ENCODE measurements at regions not wholly inside any gene's neighbourhood (a gene's known extent, or its start where the extent isn't known, plus 50 kb on each side); places are given as distances from the start of the nearest gene placed in this dataset.

DNA sequence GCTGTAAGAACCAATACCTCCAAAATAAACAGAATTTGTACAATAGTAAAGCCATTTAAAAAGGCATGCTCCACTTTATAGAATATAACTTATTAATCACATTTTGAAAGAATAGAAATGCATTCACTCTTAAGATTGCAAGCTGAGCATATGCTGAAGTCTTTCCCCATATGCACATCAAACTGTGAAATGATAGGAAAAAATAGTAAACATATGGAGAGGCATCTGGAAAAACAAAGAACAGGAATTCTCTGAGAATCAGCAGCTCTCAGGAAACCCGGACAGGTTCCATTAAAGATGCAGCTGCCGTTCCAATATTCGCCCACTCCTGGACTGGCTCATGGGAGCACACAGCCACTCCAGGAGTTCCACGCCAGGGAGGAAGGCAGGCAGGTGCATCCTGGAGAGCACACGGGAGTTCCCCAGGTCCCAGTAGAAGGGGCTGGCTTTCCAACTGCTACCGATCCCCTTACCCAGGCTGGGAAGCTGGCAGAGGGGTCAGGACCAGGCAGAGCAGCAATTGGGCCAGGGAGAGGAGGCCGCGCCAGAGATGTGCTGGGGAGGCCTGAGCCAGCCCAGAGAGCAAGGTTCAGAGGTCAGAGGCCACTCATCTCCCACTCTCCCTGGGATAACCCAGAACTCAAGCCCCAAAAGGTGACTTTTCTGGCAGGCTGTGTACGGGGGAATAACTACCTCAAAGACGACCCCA, 111.1 kb downstream of the DLL1 start:
- in situ Hi-C loops (cut with MboI; ENCODE audit: low sequenced_read_pairs) = no loop called here

DNA sequence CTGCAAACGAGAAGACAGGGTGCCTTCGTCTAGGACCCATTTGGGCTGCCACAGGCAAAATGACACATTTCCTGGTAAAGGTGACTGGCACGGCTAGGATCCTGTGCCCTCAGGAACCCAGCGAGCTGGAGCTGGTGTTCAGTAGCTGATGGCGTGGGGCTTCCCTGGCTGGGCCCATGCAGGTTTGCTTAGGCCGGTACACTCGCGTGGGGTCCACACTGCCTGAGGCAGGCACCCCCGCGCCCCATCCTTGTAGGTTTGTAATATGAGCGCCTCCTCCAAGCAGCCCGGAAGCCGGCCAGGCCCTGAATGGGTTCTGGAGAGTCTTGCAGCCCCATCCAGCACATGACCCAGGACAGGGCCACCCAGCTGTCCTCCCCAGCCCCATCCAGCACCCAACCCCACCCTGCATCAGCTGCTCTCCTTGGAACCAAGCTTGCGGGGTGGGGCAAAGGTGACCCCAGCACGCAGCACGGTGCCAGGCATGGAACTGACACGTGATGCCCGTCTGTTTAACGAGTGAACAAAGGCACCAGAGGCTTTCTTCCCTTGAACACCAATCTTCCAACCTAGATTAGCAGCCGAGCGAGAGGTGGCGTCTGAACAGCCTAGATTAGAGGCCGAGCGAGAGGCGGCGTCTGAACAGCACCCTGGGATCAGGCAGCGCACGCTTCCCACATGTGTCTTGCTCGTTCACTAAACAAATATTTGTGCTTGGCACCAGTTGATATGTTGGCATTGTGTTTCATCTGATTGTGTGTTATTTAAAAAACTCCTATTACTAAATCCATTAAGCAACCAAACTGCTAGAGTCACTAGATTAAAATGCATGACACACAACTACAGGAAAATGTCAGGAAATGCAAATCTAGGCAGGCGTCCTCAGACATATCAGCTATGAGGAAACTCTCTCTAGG, 112.1 kb downstream of the DLL1 start:
- in situ Hi-C loops (cut with MboI; ENCODE audit: low sequenced_read_pairs) = no loop called here

DNA sequence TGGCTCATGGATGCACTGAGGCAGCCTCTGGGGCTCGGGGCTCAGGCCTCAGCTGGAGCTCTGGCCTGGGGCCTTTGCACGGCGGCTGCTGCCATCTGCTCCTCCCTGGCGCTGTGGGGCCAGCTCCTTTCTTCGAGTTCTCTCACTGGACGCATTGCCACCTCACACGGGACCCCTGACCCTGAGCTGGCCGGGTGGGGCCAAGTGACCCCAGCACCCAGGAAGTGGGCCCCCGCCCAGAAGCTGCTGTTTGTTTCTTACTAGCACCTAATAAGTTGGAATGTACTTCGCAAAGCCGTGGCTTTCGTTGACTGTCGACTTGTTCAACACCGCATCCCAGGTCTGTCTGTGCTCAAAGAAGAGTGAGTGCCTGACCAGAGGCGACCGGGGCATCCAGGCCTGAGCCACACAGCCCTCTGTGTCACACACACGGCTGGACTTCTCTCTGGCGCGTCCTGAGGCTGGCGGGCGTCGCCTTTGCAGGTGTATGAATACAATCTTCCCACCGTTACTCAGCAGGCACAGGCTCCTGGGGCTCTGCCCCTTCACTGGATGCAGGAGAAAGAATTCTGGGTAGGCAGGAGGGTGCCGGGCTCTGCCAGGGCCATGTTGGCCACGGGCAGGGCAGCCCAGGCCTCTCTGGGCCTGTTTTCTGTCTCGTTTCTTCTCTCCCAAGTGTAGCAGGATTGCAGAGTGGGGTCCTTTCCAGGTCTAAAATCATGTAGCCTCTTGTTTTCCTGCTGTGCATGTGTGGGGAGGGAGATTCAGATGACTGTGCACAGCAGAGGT, 112.9 kb downstream of the DLL1 start:
- in situ Hi-C loops (cut with MboI; ENCODE audit: low sequenced_read_pairs) = no loop called here

DNA sequence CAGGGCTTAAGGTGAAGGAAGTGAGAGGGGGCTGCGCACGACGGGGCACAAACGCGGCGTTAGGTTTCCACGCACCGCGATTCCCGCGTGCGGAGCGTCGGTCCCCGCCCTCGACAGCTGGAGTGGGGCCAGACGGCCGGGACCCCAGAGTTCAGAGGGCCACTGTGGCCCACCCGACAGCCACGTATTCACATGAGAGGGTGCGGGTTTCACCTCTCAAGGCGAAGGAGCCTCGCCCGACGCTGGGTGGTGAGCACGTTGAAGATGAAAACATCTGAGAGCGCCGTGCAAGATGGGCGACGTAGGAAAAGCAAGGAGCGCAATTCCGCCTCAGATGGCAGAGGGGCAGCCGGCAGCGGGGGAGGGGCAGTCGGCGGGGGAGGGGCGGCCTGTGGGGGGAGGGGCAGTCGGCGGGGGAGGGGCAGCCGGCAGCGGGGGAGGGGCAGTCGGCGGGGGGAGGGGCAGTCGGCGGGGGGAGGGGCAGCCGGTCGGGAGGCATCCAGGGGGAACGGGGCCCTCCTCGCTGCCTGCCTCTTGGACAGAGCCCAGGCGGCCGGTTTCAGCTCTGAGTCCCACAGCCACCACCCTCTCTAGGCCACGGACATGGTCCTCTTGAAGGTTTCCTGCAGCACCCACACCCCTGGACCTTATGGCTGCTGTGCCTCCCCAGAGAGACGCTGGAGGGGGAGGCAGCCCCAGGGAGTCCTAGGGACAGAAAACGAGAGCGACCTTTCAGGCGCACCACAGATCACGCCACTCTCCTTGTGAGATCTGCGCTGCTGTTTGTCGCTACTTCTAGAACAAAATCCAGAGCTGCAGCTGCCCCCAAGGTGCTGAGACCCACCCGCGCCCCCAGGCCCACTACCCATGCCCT, 113.7 kb downstream of the DLL1 start:
- in situ Hi-C loops (cut with MboI; ENCODE audit: low sequenced_read_pairs) = no loop called here

DNA sequence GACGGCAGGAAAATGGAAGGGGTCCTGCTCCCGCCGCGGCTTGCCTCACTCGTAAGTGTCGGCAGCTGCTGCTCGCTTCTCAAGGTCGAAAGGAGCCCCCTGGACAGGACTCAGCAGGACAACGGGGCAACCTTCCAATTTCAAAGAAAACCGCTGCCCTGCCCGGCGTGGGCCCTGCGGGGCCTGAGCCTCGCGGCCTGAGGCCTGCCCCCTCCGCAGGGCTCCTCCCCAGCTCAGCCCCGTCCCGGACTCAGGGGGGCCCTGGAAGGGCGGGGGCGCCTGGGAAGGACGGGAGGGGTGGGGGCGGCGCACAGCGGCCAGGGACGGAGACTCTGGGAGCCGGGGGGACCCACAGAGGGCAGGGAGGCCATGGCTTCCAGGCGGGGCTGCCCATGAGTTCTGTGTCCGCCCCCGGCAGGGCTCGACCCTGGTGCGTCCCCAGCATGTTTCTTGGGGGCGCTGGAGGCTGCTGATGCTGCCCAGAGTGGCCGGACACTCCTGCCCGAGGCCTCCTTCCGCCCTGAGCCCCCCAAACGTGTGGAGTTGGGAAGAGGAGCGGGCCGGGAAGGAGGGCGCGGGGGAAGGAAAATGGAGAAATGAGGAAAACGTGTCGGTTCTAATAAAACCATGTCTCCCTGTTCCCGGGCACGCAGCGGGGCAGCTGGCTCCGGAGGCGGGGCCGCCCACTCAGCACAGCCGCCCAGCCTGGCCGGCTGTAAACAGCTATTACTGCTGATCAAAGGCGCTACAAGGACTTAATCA, 114.6 kb downstream of the DLL1 start:
- in situ Hi-C loops (cut with MboI; ENCODE audit: low sequenced_read_pairs) = no loop called here

DNA sequence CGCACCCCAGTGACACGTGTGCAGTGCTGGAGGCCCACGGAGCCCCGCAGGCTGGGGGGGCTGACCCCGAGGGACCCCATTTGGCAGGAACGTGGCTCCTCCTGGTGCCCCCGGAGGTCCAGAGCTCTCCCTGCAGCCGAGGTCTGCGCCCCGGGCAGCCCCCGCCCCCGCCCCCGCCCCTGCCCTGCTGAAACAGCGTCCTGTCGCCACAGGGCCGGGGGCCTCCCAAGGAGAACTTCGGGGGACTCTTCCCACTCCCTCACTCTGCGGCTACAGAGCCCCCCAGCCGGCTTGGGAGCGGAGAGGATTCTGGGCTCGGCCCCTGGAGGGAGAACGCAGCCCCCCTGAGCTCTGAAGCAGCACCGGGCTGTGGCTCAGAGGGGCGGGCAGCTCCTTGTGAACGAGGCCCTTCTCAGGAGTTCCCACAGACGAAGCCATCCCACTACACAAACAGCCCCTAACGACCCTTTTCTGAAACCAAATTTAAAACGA, 115.2 kb downstream of the DLL1 start:
- in situ Hi-C loops (cut with MboI; ENCODE audit: low sequenced_read_pairs) = no loop called here

DNA sequence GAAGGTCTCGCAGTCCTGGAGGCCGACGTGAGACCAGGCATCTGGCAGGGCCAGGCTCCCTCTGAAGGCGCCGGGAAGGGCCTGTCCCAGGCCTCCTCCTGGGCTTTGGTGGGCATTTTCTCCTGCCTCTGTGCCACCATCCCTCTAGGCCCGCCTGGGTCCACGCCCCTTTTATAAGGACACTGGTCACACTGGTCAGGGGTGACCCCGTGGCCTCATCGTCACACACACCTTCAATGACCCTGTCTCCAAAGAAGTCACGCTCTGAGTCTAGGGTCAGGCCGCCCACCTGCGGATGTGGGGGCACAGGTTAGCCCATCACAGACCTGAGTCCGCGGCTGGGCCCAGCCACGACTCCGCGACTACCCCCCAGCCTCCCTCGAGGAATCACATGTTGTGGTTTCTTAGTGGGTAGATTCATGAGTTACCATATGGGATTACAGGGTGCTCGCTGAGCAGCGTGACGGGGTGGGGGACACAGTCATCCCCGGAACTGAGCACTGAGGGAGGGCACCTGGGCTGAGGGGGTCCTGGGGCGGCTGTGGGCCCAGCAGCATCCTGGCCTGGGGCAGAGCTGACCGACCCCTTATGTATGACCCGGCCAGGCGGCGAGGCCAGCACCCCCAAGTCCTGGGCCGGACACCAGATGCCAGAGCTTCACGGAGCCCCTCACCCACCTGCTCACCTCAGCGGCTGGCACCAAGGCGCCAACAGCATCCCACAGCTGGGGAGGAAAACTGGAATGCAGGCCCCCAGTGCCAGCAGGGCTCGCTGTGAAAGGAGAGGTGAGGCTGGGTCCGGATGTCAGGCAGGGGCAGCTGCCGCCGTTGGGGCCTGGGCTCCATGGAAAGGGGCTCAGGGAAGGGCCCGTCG, 115.9 kb downstream of the DLL1 start:
- in situ Hi-C loops (cut with MboI; ENCODE audit: low sequenced_read_pairs) = no loop called here

DNA sequence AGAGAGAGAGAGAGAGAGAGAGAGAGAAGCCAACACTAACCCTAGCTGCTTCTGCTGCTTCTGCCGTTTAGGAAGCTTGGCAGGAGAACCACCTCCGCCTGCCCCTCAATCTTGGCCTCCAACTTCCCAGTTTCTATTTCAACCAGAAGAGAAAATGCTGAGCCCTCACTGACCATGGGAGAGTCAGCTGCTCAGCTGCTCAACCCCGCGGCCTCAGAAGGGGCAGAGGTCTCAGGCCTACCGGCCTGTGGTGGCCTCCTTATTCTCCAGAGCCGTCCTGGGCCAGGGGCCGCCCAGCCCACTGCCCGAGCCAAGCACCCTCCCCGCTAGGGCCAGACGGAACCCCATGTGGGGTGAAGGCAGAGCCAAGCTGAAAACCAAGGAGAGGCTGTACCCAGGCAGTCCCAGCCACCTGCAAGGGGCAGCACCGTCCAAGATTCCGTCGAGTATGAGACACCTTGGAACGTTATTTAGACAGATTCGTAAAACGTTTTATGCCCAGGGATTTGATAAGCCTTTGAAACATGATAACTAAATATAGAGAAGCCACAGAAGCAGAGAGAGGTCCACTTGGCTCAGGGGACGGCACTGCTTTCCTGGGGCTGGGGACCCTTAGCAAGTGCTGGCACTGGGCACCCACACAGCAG, 116.6 kb downstream of the DLL1 start:
- in situ Hi-C loops (cut with MboI; ENCODE audit: low sequenced_read_pairs) = no loop called here

DNA sequence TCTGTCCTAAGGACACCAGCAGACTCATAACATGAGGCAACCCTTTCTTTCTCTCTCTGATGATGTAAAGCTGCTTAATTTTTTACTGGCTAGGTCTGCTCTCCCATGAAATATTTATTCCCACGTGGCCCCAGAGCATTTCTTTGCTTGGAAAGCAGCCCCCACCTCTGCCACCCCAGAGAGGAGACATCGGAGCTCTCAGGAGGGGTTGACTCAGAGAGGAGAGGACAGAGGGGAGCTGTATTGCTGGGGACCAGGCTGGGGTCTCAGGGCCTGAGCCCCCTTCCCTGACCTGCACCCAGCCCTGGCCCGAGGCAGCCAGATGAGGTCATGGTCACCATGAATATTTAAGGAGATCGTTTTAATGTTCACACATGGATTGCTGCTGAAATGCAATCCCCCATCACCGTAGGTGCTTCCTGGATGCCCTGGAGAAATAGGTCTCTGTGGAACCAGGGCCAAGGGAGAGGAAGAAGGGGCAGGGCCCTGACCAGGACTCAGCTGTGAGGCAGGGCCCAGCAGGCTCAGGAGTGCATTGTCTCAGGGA, 117.5 kb downstream of the DLL1 start:
- in situ Hi-C loops (cut with MboI; ENCODE audit: low sequenced_read_pairs) = no loop called here

DNA sequence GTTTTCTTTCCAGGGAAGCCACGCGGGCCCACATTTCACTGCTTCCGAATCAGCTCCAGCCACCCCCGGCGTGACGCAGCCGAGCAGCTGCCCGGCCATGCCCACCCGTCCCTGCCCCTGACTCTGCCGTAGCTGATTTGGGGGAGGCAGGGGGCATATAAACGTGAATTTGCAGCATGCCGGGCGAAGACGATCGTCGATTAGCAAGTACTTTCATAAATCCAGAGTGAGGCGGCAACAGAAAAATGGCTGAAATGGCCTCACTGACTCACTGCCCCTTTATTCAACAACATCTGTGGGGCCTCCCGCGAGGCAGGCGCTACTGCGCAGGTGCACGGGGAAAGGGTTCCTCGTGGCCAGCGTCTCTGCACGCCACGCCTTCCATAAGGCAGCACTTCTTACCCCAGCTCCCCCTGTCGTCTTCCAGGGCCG, 118.0 kb downstream of the DLL1 start:
- in situ Hi-C loops (cut with MboI; ENCODE audit: low sequenced_read_pairs) = no loop called here

DNA sequence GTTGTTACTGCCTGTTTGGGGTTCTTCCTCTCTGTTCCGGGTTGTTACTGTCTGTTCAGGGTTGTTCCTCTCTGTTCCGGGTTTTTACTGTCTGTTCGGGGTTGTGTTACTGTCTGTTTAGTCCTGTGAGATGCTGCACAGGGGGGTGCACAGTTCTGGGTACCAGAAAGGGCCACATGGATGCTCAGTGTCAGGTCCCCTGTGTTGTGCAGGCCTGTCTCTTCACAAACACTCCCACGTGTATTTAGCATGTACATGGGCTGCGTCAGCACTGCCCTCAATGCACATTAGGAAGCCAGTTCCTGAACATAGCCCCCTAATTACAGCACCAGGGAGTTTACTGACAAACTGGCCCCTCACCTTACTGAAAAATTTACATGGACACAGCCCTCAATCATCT, 118.5 kb downstream of the DLL1 start:
- in situ Hi-C loops (cut with MboI; ENCODE audit: low sequenced_read_pairs) = no loop called here

DNA sequence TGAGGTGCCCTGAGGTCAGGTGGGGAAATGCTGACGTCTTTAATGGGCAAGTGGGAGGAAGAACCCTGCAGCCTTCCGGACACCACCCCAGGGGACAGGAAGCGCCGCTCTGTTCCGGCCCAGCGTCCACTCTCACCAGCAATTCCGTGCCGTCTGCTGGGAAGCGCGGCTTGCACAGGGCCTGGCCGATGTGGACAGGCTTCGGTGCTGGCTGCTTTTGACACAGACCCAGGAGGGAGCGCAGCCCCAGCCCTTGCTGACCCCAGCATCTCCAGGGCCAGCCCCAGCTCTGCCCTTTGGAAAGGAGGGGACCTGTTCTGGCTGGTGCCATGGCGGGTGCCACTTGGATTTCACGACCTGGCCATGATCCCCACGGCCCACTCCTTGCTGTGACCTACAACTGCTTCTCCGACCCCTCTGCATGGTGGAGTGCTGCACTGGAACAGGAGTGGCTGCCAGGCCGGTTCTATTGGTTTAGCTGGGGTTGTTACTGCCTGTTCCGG, 123.2 kb downstream of the DLL1 start:
- in situ Hi-C loops (cut with MboI; ENCODE audit: low sequenced_read_pairs) = no loop called here

DNA sequence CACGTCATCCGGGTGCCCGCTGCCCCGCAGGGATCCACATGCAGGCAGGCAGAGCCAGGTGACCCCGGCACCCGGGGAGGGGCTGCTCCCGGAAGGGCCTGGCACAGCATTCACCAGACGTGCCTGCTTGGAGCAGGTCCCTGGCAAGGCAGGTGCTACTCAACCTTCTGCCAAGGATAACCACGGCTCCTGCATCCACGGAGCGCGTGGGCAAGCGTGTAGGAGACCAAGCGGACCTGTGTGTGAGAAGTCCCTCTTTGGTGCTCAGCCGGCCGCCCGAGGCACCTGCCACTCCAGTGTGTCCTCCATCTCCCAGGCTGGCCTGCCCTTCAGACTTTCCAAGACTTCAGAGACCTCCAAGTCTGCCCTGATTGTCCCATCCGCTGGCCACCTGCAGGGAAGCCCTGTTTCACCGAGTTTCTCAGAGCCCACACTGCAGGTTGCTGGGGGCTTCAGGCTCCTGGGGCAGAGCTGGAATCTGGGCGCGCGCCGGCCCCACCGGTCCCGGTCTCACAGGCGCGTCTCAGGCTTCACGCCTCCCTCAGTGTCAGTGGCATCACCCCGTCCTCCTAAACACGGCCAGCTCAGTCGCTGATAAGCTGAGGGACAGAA, 124.3 kb downstream of the DLL1 start:
- in situ Hi-C loops (cut with MboI; ENCODE audit: low sequenced_read_pairs) = no loop called here

DNA sequence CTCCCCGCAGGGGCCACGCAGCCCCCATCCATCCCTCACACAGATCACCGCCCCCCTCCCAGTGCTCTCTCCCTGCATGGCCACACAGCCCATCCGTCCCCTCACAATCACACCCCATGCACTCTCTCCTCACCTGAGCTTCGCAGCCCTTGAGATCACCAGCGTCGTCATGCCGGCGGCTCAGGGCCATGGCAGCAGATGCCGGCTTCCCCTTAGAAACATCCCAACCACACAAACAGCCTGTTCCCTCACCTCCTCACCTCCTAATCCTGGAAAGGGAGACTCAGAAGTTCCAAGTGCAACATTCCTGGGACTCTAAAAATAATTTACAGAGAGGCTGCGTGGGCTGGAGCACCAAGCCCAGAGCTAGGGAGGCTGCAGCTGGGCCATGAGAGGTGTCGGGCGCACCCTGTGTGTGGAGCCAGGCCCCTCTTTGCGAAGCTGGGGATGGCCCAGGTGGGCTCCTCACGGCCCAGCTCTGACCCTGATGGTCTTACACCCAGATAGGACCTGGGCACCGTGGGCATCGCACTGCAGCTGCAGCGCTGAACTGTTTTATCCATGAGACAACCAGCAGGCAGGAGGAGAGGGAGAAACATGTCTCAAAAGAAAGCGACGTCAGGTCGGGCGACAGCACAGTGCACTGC, 125.3 kb downstream of the DLL1 start:
- in situ Hi-C loops (cut with MboI; ENCODE audit: low sequenced_read_pairs) = no loop called here

DNA sequence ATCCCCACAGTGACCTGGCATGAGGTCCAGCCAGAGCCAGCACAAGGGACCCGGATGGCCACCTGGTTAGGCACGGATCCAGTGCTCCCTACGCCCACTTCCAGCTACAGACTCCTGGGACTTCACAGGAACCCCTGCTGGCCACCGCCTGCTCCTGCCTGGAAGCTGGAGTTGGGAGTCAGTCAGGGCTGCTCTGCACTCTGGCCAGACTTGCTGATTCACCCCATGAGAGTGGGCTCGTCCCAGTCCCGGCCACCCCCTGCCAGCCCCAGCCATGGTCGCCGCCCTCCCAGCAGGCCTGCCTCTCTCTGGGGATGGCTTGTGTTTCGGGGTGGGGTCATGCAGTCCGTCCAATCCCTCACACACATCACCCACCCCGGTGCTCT, 125.8 kb downstream of the DLL1 start:
- in situ Hi-C loops (cut with MboI; ENCODE audit: low sequenced_read_pairs) = no loop called here

DNA sequence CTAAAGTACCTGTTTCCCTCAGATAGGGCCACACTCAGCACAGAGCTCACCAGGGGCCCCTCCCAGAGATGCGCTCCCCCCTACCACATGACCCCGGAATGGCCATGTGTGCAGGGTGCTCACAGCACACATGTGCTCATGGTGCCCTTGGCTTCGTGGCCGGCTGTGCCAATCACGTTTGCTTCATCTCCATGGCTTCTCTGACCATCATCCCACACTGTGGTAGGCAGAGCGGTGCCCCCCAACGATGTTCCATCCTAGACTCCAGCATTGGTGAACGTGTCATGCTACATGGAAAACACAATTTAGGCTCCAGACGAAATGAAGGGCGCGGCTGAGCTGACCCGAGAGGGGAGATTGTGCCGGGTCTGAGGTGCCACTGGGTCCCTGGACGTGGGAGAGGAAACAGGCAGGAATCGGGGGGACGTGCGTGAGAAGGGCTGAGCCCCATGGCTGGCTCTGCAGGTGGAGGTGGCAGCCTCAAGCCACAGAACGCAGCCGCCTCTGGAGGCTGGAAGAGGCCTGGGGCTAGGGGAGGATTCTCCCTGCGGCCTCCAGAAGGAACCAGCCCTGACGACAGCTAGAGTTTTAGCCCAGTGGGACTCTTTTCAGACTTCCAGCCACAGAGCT, 126.5 kb downstream of the DLL1 start:
- in situ Hi-C loops (cut with MboI; ENCODE audit: low sequenced_read_pairs) = no loop called here

Data from HL-60/S4 (cell line).